Activated CD8-positive, alpha-beta T cell treated with anti-CD3 and anti-CD28 coated beads for 36 hours (primary cell): ENCODE measurements at regions not wholly inside any gene's neighbourhood (a gene's known extent, or its start where the extent isn't known, plus 50 kb on each side); places are given as distances from the start of the nearest gene placed in this dataset.

Experiments
- ATAC-seq: fragments of 200-7000 bp; cut with Tn5 transposase; one replicate; pipeline ENCODE4 v1.10.0; 2021; ENCODE audit warnings: mild to moderate bottlenecking, moderate library complexity
- CTCF ChIA-PET: fragments of 350-600 bp; sonication (Branson Sonifier 250); formaldehyde crosslinking; loops from one replicate; lab custom pipeline; 2021; ENCODE audit warnings: antibody characterized with exemption; lab: Charles Lee
- POLR2A ChIA-PET: fragments of 350-600 bp; sonication (Branson Sonifier 250); formaldehyde crosslinking; loops from one replicate; lab custom pipeline; 2021; ENCODE audit warnings: antibody characterized with exemption; lab: Charles Lee
- DNase-seq: peaks from one replicate; pipeline ENCODE4 v3.0.0-alpha.2; 2020
- H3K27ac Mint-ChIP-seq: one replicate; pipeline ENCODE4 v1.8.0; 2021; ENCODE audit warnings: mild to moderate bottlenecking, mixed read lengths
- H3K27me3 Mint-ChIP-seq: one replicate; pipeline ENCODE4 v1.8.0; 2021; ENCODE audit warnings: mixed read lengths
- H3K36me3 Mint-ChIP-seq: one replicate; pipeline ENCODE4 v1.8.0; 2021; ENCODE audit warnings: low read depth, mixed read lengths
- H3K4me1 Mint-ChIP-seq: one replicate; pipeline ENCODE4 v1.8.0; 2021; ENCODE audit warnings: low read depth, mixed read lengths
- H3K4me3 Mint-ChIP-seq: one replicate; pipeline ENCODE4 v1.8.0; 2021; ENCODE audit warnings: mild to moderate bottlenecking, moderate library complexity, mixed read lengths
- H3K9me3 Mint-ChIP-seq: one replicate; pipeline ENCODE4 v1.8.0; 2021; ENCODE audit warnings: mixed read lengths
- CTCF ChIP-seq: fragments of 200-600 bp; IDR thresholded peaks from one replicate; pipeline ENCODE4 v1.8.0; 2022; ENCODE audit warnings: antibody characterized with exemption, mild to moderate bottlenecking
- intact Hi-C: fragments of 100-400 bp; cut with micrococcal nuclease; formaldehyde crosslinking; loops from one replicate; pipeline ENCODE4 v1.10.0; 2022

DNA sequence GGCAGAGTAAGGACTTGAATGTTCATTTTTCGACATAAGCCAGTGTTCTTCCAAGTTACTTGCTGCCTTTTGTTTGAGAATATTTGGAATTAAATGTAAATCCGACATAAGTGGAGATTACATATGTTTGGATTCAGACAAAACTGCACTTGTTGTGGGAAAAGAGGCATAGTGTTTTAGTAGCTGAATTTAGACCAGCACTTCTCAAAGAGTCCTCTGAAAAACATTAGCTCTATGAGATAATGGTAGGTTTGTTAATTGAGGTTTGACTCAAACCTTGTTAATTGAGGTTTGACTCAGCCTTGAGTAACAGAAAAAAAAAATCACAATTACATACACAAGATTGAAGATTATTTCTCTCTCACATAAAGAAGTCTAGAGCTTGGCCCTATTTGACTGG lies 132.5 kb downstream of the NSUN3 start:
- ATAC-seq: no peak
- H3K27me3 Mint-ChIP-seq: no peaks in the 10 kb centered on the region
- no peak for DNase-seq
- ChIA-PET POLR2A (no interaction called here), CTCF (interaction anchor here (0.8 kb wide), 1 partner anchor 54 kb away, joined by 3 read pairs; no protein-coding TSS in a partner anchor)
- intact Hi-C loops: no loop called here
- H3K27ac Mint-ChIP-seq: no peak overlapping the region
- peaks cover 2% of the 10 kb centered on the region for H3K9me3 Mint-ChIP-seq
- H3K4me1 Mint-ChIP-seq: no peaks in the 10 kb centered on the region
- no peak for TF ChIP-seq CTCF
- no peaks in the 10 kb centered on the region for H3K36me3 Mint-ChIP-seq
- no peak overlapping the region for H3K4me3 Mint-ChIP-seq

GRCh38 chr3:94206291-94206690 lies 143.4 kb downstream of the NSUN3 start:
- DNase-seq (no peak), ATAC-seq (no peak)
- POLR2A ChIA-PET: no interaction called here
- peaks cover 7% of the 10 kb centered on the region for H3K27me3 Mint-ChIP-seq
- H3K36me3 Mint-ChIP-seq: no peaks in the 10 kb centered on the region
- no peak overlapping the region for H3K27ac Mint-ChIP-seq
- CTCF ChIA-PET: no interaction called here
- intact Hi-C loops: no loop called here
- TF ChIP-seq CTCF: no peak
- no peaks in the 10 kb centered on the region for H3K9me3 Mint-ChIP-seq
- H3K4me3 Mint-ChIP-seq: no peak overlapping the region
- no peaks in the 10 kb centered on the region for H3K4me1 Mint-ChIP-seq

GRCh38 chr3:94210256-94210655 lies 147.4 kb downstream of the NSUN3 start:
- ChIA-PET CTCF (interaction anchor here (1.1 kb wide), 1 partner anchor 39 kb away, joined by 4 read pairs; no protein-coding TSS in a partner anchor), POLR2A (no interaction called here)
- ATAC-seq (no peak), DNase-seq (no peak)
- no peak overlapping the region for H3K27ac Mint-ChIP-seq
- H3K4me1 Mint-ChIP-seq: no peaks in the 10 kb centered on the region
- TF ChIP-seq CTCF: no peak
- H3K36me3 Mint-ChIP-seq: no peaks in the 10 kb centered on the region
- no peak overlapping the region for H3K4me3 Mint-ChIP-seq
- intact Hi-C loops: no loop called here
- H3K27me3 Mint-ChIP-seq: no peaks in the 10 kb centered on the region
- H3K9me3 Mint-ChIP-seq: no peaks in the 10 kb centered on the region

DNA sequence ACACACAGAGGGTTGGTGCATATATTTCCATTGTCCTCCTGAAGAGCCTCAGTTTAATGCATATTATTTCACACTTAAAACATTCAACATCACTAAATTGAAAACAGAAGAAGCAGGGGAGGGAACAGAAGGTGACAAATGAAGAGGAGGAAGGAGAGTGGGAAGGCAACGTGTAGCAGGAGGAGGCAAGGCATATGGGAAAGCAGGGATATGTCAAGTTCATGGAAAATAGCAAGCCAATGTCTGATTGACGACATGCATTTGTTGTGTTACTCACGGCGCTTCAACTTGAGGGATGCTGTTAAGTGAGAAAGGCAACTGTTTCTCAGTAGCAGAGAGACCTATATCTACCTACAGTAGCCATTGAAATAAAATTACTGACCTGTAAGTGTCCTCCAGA lies 154.5 kb downstream of the NSUN3 start:
- intact Hi-C loops: no loop called here
- Mint-ChIP-seq H3K27me3 (no peaks in the 10 kb centered on the region), H3K4me3 (no peak overlapping the region), H3K36me3 (no peaks in the 10 kb centered on the region), H3K9me3 (peaks cover 7% of the 10 kb centered on the region), H3K27ac (no peak overlapping the region), H3K4me1 (no peaks in the 10 kb centered on the region)
- ChIA-PET CTCF (no interaction called here), POLR2A (no interaction called here)
- TF ChIP-seq CTCF: no peak
- ATAC-seq (no peak), DNase-seq (no peak)

- Mint-ChIP-seq H3K9me3 (peaks cover 14% of the 10 kb centered on the region), H3K36me3 (no peaks in the 10 kb centered on the region), H3K27ac (no peak overlapping the region), H3K27me3 (no peaks in the 10 kb centered on the region), H3K4me3 (no peak overlapping the region), H3K4me1 (no peaks in the 10 kb centered on the region)
- no peak for TF ChIP-seq CTCF
- intact Hi-C loops: no loop called here
- DNase-seq: no peak
- ChIA-PET CTCF (interaction anchor here (1.6 kb wide), 1 partner anchor 27 kb away, joined by 3 read pairs; no protein-coding TSS in a partner anchor), POLR2A (no interaction called here)
- no peak for ATAC-seq
Observed at GRCh38 chr3:94220426-94220825, 157.6 kb downstream of the NSUN3 start.
